ENCODE measurements at regions not wholly inside any gene's neighbourhood (a gene's known extent, or its start where the extent isn't known, plus 50 kb on each side); places are given as distances from the start of the nearest gene placed in this dataset.

- TF ChIP-seq CSRNP3 (CRISPR knock-in tag; IDR thresholded peaks at IDR 0.05) (no peak), CREB5 (CRISPR knock-in tag; IDR thresholded peaks at IDR 0.05; ENCODE audit: low read depth) (no peak), RARB (CRISPR knock-in tag; IDR thresholded peaks at IDR 0.05) (no peak), PATZ1 (CRISPR knock-in tag; IDR thresholded peaks at IDR 0.05; ENCODE audit: borderline replicate concordance) (no peak)
Observed at GRCh38 chr3:106229495-106230278, 360.9 kb upstream of the CBLB start (continued).

GRCh38 chr3:106231086-106231485 is 362.3 kb upstream of the CBLB start:
- no peak for ATAC-seq

GRCh38 chr3:106232956-106233355 is 364.1 kb upstream of the CBLB start:
- ATAC-seq = no peak; the same call in 2 of the 3 replicates
- no peak for TF ChIP-seq CSDC2 (CRISPR knock-in tag; IDR thresholded peaks at IDR 0.05)

More at GRCh38 chr3:106231086-106231485, 362.3 kb upstream of the CBLB start:
- TF ChIP-seq POU6F1 (CRISPR knock-in tag; IDR thresholded peaks at IDR 0.05; ENCODE audit: borderline replicate concordance, low read depth) (no peak), ZC3H10 (CRISPR knock-in tag; IDR thresholded peaks at IDR 0.05) (no peak), ZNF70 (CRISPR knock-in tag; IDR thresholded peaks at IDR 0.05) (no peak), BACH2 (CRISPR knock-in tag; IDR thresholded peaks at IDR 0.05; ENCODE audit: borderline replicate concordance) (no peak), CSRNP3 (CRISPR knock-in tag; IDR thresholded peaks at IDR 0.05) (no peak), CSDC2 (CRISPR knock-in tag; IDR thresholded peaks at IDR 0.05) (no peak), ARNTL (CRISPR knock-in tag; IDR thresholded peaks at IDR 0.05; ENCODE audit: borderline replicate concordance, low read depth) (no peak)

- ATAC-seq = no peak
- TF ChIP-seq PATZ1 (CRISPR knock-in tag; IDR thresholded peaks at IDR 0.05; ENCODE audit: borderline replicate concordance) (no peak), BACH2 (CRISPR knock-in tag; IDR thresholded peaks at IDR 0.05; ENCODE audit: borderline replicate concordance) (no peak), ZFP30 (CRISPR knock-in tag; IDR thresholded peaks at IDR 0.05) (no peak), TSHZ2 (CRISPR knock-in tag; IDR thresholded peaks at IDR 0.05) (no peak)
Observed at GRCh38 chr3:106239195-106239697, 370.4 kb upstream of the CBLB start.

Measured in SK-N-SH treated with all-trans-retinoic acid at 6 μM for 48 hours (cell line).